ENCODE measurements at regions not wholly inside any gene's neighbourhood (a gene's known extent, or its start where the extent isn't known, plus 50 kb on each side); places are given as distances from the start of the nearest gene placed in this dataset.

DNA sequence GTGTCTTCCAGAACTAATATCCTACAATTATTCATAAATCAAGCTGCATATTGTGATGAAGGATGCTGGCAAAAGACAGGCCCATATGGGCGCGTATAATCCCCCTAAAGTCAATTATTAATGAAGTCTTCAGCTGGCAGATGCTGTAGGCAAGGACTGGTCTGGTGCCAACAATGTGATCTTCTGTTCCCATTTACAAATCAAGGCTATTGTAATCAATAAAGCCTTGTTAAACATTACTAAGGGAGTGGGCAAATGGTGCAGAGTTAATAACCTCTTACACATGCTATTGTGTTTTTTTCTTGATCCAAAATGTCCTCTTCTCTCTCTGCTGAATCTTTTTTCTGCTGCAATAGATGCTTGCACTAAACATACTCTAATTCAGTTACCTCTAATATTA is 119.0 kb downstream of the ALDH8A1 start:
- ChIA-PET CTCF (ENCODE audit: partially characterized antibody) (interaction anchor here (1.0 to 1.6 kb wide), 5 partner anchors 8 to 114 kb away, joined by 3 to 4 read pairs (median 3); no protein-coding TSS in a partner anchor), POLR2A (ENCODE audit: partially characterized antibody) (no interaction called here)
- no peak for TF ChIP-seq EP300 (IDR thresholded peaks at IDR 0.05; ENCODE audit: borderline replicate concordance in 1 of 2, low read depth in 2 of 2, low read length in 2 of 2)
- no peak for TF ChIP-seq EZH2 (IDR thresholded peaks at IDR 0.05; ENCODE audit: low read depth, low read length, severe bottlenecking)
- Histone ChIP-seq H2BK5ac (ENCODE audit: low read depth, low read length) (no peak overlapping the region), H2AFZ (ENCODE audit: low read length) (no peak overlapping the region), H3K23me2 (ENCODE audit: low read depth, low read length) (no peaks in the 10 kb centered on the region), H3K4me2 (ENCODE audit: insufficient read depth in 1 of 2, low read depth in 2 of 2, low read length in 2 of 2) (no peak overlapping the region), H4K8ac (ENCODE audit: extremely low read depth, insufficient read depth, low read length) (no peak overlapping the region), H2BK20ac (ENCODE audit: low read length) (no peak overlapping the region), H3K23ac (ENCODE audit: insufficient read length) (no peak overlapping the region), H3K4me1 (replicated peaks in 1 of 4; ENCODE audit: control insufficient read depth in 3 of 4, insufficient read depth in 4 of 4, low read length in 3 of 4) (0 out of 7 replicates have a peak, but pooled peaks cover 0 to 1% (median 0%) of the 10 kb centered on the region in 4 experiments), H3K36me3 (ENCODE audit: control insufficient read depth in 2 of 4, insufficient read depth in 4 of 4, low read length in 3 of 4) (no peaks in the 10 kb centered on the region), H3K18ac (ENCODE audit: extremely low read depth, low read length) (no peak overlapping the region), H3K56ac (replicated peaks; ENCODE audit: insufficient read length, low read depth, low read length) (no peak overlapping the region), H4K20me1 (replicated peaks in 1 of 2; ENCODE audit: control insufficient read depth in 1 of 2, insufficient read depth in 2 of 2, low read length in 2 of 2) (no peaks in the 10 kb centered on the region), H3K14ac (ENCODE audit: insufficient read length) (no peak overlapping the region), H3K9ac (replicated peaks in 1 of 4; ENCODE audit: extremely low read depth in 1 of 4, low read depth in 3 of 4, low read length in 3 of 4) (no peak overlapping the region), H3K4ac (replicated peaks; ENCODE audit: insufficient read length, low read depth, low read length) (no peak overlapping the region), H3K4me3 (ENCODE audit: extremely low read depth in 1 of 4, insufficient read depth in 2 of 4, low read depth in 3 of 4, low read length in 4 of 4) (no peak overlapping the region), H3K27me3 (replicated peaks in 1 of 4; ENCODE audit: control insufficient read depth in 3 of 4, extremely low read depth in 1 of 4, insufficient read depth in 3 of 4, low read length in 3 of 4) (no peaks in the 10 kb centered on the region), H2BK15ac (ENCODE audit: low read length) (no peak overlapping the region), H2BK12ac (ENCODE audit: low read depth, low read length) (no peak overlapping the region), H2AK5ac (ENCODE audit: low read depth, low read length) (no peak overlapping the region), H3K79me2 (ENCODE audit: control insufficient read depth in 1 of 2, insufficient read depth in 2 of 2, low read length in 2 of 2) (no peaks in the 10 kb centered on the region), H3K79me1 (ENCODE audit: low read depth, low read length) (no peaks in the 10 kb centered on the region), H3K27ac (ENCODE audit: low read depth, low read length) (no peak overlapping the region), H4K5ac (ENCODE audit: insufficient read length, low read depth, low read length) (no peak overlapping the region), H3K9me3 (ENCODE audit: insufficient read depth in 2 of 2, low read depth in 1 of 2, low read length in 1 of 2) (no peaks in the 10 kb centered on the region), H4K91ac (replicated peaks; ENCODE audit: insufficient read length, low read length) (no peak overlapping the region), H2BK120ac (replicated peaks; ENCODE audit: low read depth, low read length) (no peak overlapping the region)
- FAIRE-seq (no peak), DNase-seq (ENCODE audit: low read depth in 1 of 2, low spot score in 2 of 2) (no peak)
- WGBS, 2 experiments (ENCODE audit: extremely low coverage in 1 of 2, insufficient coverage in 1 of 2, insufficient read length in 1 of 2, insufficient replicate concordance in 2 of 2, low coverage in 1 of 2, low lambda C conversion rate in 2 of 2, missing lambda C conversion rate in 1 of 2) = 93% methylated on average over 2 of the region's 2 CpGs; no CpG with 5 or more reads in 1 of the 2 experiments
